C4-2B (cell line): ENCODE measurements at regions not wholly inside any gene's neighbourhood (a gene's known extent, or its start where the extent isn't known, plus 50 kb on each side); places are given as distances from the start of the nearest gene placed in this dataset.

Experiments used
- ZFX ChIP-seq: fragments of 450-650 bp; IDR thresholded peaks from 2 replicates; pipeline ENCODE4 v1.6.1; 2017
- TF ChIP-seq, protein P1 (sequence below): fragments of 450-650 bp; conservative IDR thresholded peaks from 2 replicates; pipeline ENCODE4 v1.5.1; 2017; ENCODE audit warnings: mild to moderate bottlenecking

DNA sequence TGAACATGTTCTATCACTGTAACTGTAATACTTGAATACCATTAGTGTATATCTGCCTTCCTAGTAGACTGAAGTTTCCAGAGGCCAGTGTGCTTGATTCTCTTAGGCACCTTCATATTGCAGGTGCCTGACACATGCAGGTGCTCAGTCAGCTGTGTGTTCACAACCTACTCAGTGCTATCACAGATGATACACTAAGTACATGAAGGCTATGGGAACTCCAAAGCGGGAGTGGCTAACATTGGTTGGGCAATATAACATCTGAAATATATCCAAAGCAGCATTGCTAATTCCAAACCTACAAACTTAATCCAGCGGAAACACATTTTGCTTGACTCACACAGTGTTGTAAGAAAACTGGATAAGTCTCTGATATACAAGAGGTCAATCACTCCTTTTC, 539.3 kb upstream of the ISX start:
- TF ChIP-seq, protein P1, sequence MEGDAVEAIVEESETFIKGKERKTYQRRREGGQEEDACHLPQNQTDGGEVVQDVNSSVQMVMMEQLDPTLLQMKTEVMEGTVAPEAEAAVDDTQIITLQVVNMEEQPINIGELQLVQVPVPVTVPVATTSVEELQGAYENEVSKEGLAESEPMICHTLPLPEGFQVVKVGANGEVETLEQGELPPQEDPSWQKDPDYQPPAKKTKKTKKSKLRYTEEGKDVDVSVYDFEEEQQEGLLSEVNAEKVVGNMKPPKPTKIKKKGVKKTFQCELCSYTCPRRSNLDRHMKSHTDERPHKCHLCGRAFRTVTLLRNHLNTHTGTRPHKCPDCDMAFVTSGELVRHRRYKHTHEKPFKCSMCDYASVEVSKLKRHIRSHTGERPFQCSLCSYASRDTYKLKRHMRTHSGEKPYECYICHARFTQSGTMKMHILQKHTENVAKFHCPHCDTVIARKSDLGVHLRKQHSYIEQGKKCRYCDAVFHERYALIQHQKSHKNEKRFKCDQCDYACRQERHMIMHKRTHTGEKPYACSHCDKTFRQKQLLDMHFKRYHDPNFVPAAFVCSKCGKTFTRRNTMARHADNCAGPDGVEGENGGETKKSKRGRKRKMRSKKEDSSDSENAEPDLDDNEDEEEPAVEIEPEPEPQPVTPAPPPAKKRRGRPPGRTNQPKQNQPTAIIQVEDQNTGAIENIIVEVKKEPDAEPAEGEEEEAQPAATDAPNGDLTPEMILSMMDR: no peak
- TF ChIP-seq ZFX: no peak
